Mesothelial cell of epicardium (in vitro differentiated cells): ENCODE measurements at regions not wholly inside any gene's neighbourhood (a gene's known extent, or its start where the extent isn't known, plus 50 kb on each side); places are given as distances from the start of the nearest gene placed in this dataset.

Source experiments
- DNase-seq, 2 experiments: peaks; one replicate each; pipeline ENCODE4 v3.0.0; 2021; ENCODE audit warnings: low spot score in 2 of 2; ENCODE audit not compliant: unreplicated experiment in 2 of 2
- H3K27ac Mint-ChIP-seq: 2 replicates; pipeline ENCODE4 v1.8.0; 2021; ENCODE audit warnings: mixed read lengths
- H3K27me3 Mint-ChIP-seq: 2 replicates; pipeline ENCODE4 v1.8.0; 2021; ENCODE audit warnings: low read depth, mixed read lengths
- H3K36me3 Mint-ChIP-seq: 2 replicates; pipeline ENCODE4 v1.8.0; 2021; ENCODE audit warnings: mixed read lengths
- H3K4me1 Mint-ChIP-seq: 2 replicates; pipeline ENCODE4 v1.8.0; 2021; ENCODE audit warnings: mixed read lengths
- H3K4me3 Mint-ChIP-seq: 2 replicates; pipeline ENCODE4 v1.8.0; 2021; ENCODE audit warnings: mild to moderate bottlenecking, moderate library complexity, mixed read lengths
- H3K9me3 Mint-ChIP-seq: 2 replicates; pipeline ENCODE4 v1.8.0; 2021; ENCODE audit warnings: mixed read lengths
- TF ChIP-seq, protein P1 (sequence below): fragments of 200-600 bp; sonication (generic); IDR thresholded peaks from one replicate; pipeline ENCODE4 v1.5.0; 2021; ENCODE audit warnings: antibody characterized with exemption; ENCODE audit not compliant: unreplicated experiment

DNA sequence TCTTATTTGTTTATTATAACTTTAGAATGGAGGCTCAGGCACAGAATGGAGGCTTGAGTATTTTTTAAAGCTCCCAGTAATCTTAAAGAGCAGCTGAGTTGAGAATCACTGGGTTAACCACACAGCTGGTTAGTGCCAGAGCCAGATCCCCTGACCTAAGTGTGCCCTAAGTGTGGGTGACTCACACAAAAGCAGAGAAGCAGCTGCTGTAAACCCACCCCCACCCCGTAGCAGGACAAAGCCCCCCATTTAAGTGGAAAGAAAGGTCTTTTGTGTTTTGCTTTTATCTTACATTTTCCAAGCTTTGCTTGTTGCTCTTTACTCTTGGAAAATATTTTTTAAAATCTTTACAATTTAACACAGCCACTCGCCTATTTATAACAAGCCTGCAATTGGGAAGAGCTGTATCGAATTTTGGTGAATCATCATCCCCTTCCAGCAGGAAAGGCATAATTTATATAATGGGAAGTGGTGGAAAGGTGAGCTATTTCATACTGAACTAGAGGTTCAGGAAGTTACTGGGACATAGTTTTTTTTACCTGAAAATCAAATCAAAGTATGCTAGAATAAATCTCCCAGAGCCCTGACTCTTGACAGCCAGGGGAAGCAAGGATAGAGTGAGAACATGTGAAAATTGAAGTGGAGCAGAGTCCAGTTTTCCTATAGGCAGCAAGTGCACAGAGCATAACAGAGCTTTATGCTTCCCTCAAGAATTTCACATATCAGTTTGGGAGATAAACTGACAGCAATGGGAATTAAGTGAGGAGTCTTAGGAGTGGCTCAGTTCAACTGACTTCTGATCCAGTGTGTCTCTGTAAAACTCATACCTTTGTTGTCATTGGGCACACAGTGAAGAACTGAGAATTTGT, 405.7 kb downstream of the AASDHPPT start:
- Mint-ChIP-seq H3K4me1 (peaks cover 8% of the 10 kb centered on the region), H3K27ac (no peak overlapping the region), H3K27me3 (no peaks in the 10 kb centered on the region), H3K4me3 (no peak overlapping the region), H3K9me3 (peaks cover 2% of the 10 kb centered on the region), H3K36me3 (no peaks in the 10 kb centered on the region)
- TF ChIP-seq, protein P1, sequence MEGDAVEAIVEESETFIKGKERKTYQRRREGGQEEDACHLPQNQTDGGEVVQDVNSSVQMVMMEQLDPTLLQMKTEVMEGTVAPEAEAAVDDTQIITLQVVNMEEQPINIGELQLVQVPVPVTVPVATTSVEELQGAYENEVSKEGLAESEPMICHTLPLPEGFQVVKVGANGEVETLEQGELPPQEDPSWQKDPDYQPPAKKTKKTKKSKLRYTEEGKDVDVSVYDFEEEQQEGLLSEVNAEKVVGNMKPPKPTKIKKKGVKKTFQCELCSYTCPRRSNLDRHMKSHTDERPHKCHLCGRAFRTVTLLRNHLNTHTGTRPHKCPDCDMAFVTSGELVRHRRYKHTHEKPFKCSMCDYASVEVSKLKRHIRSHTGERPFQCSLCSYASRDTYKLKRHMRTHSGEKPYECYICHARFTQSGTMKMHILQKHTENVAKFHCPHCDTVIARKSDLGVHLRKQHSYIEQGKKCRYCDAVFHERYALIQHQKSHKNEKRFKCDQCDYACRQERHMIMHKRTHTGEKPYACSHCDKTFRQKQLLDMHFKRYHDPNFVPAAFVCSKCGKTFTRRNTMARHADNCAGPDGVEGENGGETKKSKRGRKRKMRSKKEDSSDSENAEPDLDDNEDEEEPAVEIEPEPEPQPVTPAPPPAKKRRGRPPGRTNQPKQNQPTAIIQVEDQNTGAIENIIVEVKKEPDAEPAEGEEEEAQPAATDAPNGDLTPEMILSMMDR, result no peak
- DNase-seq, result no peak

DNA sequence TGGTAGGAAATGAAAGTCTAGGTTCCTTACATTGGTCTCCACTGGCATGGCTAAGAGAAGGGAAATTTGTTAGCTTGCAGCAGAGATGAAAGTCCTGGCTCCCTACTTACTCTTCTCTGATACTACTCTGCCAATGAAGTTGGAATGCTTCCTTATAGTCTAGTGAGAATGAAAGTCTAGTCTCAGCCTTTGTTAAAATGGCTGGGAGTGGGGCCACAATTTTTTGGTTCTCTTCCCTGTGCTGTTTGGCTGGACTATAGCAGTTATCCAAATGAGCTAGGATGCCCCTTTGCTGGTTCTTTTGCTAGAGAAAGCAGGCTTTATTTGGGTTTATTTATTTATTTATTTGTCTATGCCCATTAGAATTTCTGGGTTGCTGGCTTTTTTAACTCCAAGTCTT, 414.3 kb downstream of the AASDHPPT start:
- H3K4me3 Mint-ChIP-seq, result no peak overlapping the region
- no peaks in the 10 kb centered on the region for H3K27me3 Mint-ChIP-seq
- TF ChIP-seq, protein P1, result no peak
- H3K36me3 Mint-ChIP-seq, result peaks cover 3% of the 10 kb centered on the region
- H3K9me3 Mint-ChIP-seq, result peaks cover 32% of the 10 kb centered on the region
- no peak overlapping the region for H3K27ac Mint-ChIP-seq
- peaks cover 2% of the 10 kb centered on the region for H3K4me1 Mint-ChIP-seq
- no peak for DNase-seq

DNA sequence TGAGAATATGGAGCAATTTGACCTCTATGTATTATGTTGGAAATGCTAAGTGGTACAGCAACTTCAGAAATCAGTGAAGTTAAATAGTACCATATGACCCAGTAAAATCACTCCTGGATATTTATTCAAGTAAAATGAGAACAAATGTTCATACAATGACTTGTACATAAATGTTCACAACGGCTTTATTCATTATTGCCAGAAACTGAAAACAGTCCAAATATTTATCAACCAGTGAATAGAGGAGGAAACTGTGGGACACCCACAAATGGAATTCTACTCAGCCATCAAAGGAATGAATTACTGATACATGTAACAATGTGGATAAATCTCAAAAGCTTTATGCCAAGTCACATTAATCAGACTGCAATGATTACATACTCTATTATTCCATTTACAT, 416.3 kb downstream of the AASDHPPT start:
- H3K4me3 Mint-ChIP-seq, result no peak overlapping the region
- H3K9me3 Mint-ChIP-seq, result peaks cover 27% of the 10 kb centered on the region
- DNase-seq, result no peak
- no peak overlapping the region for H3K27ac Mint-ChIP-seq
- no peaks in the 10 kb centered on the region for H3K27me3 Mint-ChIP-seq
- H3K36me3 Mint-ChIP-seq, result peaks cover 3% of the 10 kb centered on the region
- TF ChIP-seq, protein P1, result no peak
- H3K4me1 Mint-ChIP-seq, result peaks cover 2% of the 10 kb centered on the region

DNA sequence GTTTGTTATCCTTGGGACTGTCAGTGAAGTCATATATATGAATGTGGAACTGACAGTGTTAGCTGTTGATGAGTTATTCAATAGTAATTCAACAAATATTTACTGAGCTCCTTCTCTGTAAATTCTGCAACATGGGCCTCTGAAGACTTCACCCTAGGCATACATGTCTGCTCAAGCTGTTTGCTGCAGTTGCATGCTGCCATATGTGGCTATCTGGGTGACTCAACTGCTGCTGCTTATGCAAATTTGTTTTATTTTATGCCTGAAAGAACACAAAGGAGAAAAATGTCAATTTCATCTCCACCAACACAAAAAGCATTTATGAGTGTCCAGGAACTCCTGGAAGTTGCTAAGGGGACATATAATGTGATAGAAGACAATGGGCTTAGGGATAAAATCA, 417.6 kb downstream of the AASDHPPT start:
- DNase-seq, result no peak
- TF ChIP-seq, protein P1, result no peak
- Mint-ChIP-seq H3K27ac (no peak overlapping the region), H3K27me3 (no peaks in the 10 kb centered on the region), H3K4me1 (peaks cover 2% of the 10 kb centered on the region), H3K36me3 (peaks cover 2% of the 10 kb centered on the region), H3K4me3 (no peak overlapping the region), H3K9me3 (peaks cover 14% of the 10 kb centered on the region)

DNA sequence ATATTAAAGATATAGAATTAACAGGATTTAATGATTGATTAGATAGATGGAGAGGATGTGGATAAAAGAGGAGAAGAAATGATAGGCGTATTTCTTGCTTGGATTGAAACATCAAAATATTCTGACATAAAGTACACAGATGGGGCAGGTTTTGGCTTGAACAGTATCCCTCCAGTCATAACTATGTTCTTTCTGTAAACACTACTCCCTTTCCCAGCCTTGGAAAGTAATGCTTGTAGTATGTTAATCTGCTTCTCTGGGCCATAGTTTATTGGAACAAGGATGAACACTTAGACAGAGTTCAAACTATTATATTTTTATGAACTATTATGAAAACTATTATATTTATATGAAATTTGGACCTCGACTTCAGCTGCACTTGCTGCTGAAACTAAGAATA, 419.2 kb downstream of the AASDHPPT start:
- Mint-ChIP-seq H3K27ac (no peak overlapping the region), H3K27me3 (no peaks in the 10 kb centered on the region), H3K4me1 (peaks cover 2% of the 10 kb centered on the region), H3K4me3 (no peak overlapping the region), H3K36me3 (no peaks in the 10 kb centered on the region), H3K9me3 (peaks cover 11% of the 10 kb centered on the region)
- no peak for DNase-seq
- TF ChIP-seq, protein P1, result no peak
